HepG2 (cell line): ENCODE measurements at regions not wholly inside any gene's neighbourhood (a gene's known extent, or its start where the extent isn't known, plus 50 kb on each side); places are given as distances from the start of the nearest gene placed in this dataset.

Source experiments
- ARID5B ChIP-seq: IDR thresholded peaks from 2 replicates; pipeline ENCODE4 v1.4.0; 2020; ENCODE audit warnings: mild to moderate bottlenecking, missing genetic modification reagents
- ETS1 ChIP-seq: sonication (generic); formaldehyde crosslinking; IDR thresholded peaks from 2 replicates; pipeline ENCODE4 v1.4.0; 2020; ENCODE audit warnings: missing genetic modification reagents
- FOXA3 ChIP-seq: IDR thresholded peaks from 2 replicates; pipeline ENCODE4 v1.6.1; 2016; ENCODE audit warnings: missing genetic modification reagents, missing compliant biosample characterization
- GATAD1 ChIP-seq: IDR thresholded peaks from 2 replicates; pipeline ENCODE4 v1.6.1; 2016; ENCODE audit warnings: missing genetic modification reagents, missing compliant biosample characterization
- GPBP1L1 ChIP-seq: sonication (generic); formaldehyde crosslinking; IDR thresholded peaks from 2 replicates; pipeline ENCODE4 v1.5.0; 2020; ENCODE audit warnings: mild to moderate bottlenecking, missing genetic modification reagents
- HMG20A ChIP-seq: IDR thresholded peaks from 2 replicates; pipeline ENCODE4 v1.6.1; 2016; ENCODE audit warnings: borderline replicate concordance
- KLF16 ChIP-seq, 2 experiments: sonication (generic) in 1 of 2; formaldehyde crosslinking in 1 of 2; IDR thresholded peaks; 2 replicates each; pipeline versions ENCODE4 v1.6.1 to v1.8.0; 2016 to 2023; ENCODE audit warnings: missing genetic modification reagents in 2 of 2, missing compliant biosample characterization in 1 of 2
- MTERF4 ChIP-seq: sonication (generic); formaldehyde crosslinking; IDR thresholded peaks from 2 replicates; pipeline ENCODE4 v1.8.0; 2023; ENCODE audit warnings: mild to moderate bottlenecking, missing genetic modification reagents
- NFATC3 ChIP-seq: sonication (generic); formaldehyde crosslinking; IDR thresholded peaks from 2 replicates; pipeline ENCODE4 v1.5.1; 2020; ENCODE audit warnings: mild to moderate bottlenecking, missing genetic modification reagents
- NFE2 ChIP-seq: sonication (generic); formaldehyde crosslinking; IDR thresholded peaks from 2 replicates; pipeline ENCODE4 v1.4.0; 2020; ENCODE audit warnings: missing genetic modification reagents
- ONECUT2 ChIP-seq: sonication (generic); formaldehyde crosslinking; IDR thresholded peaks from 2 replicates; pipeline ENCODE4 v1.4.0; 2020; ENCODE audit warnings: missing genetic modification reagents
- RBFOX2 ChIP-seq: fragments of 200-400 bp; formaldehyde crosslinking; IDR thresholded peaks from 2 replicates; pipeline ENCODE4 v1.6.1; 2017; ENCODE audit warnings: low read depth, mild to moderate bottlenecking, low read length
- SAP130 ChIP-seq: IDR thresholded peaks from 2 replicates; pipeline ENCODE4 v1.6.1; 2016; ENCODE audit warnings: low read depth
- ZBTB46 ChIP-seq: sonication (generic); formaldehyde crosslinking; IDR thresholded peaks from 2 replicates; pipeline ENCODE4 v1.4.0; 2020; ENCODE audit warnings: mild to moderate bottlenecking, missing genetic modification reagents, borderline replicate concordance
- ZFP36L2 ChIP-seq: sonication (generic); formaldehyde crosslinking; IDR thresholded peaks from 2 replicates; pipeline ENCODE4 v1.4.0; 2020; ENCODE audit warnings: missing genetic modification reagents
- ZNF276 ChIP-seq: sonication (generic); formaldehyde crosslinking; IDR thresholded peaks from 2 replicates; pipeline ENCODE4 v1.4.0; 2020; ENCODE audit warnings: mild to moderate bottlenecking, low read depth, missing genetic modification reagents
- ZNF326 ChIP-seq: sonication (generic); formaldehyde crosslinking; IDR thresholded peaks from 2 replicates; pipeline ENCODE4 v1.4.0; 2020; ENCODE audit warnings: missing genetic modification reagents, borderline replicate concordance
- ZNF614 ChIP-seq: IDR thresholded peaks from 2 replicates; pipeline ENCODE4 v1.6.1; 2018; ENCODE audit warnings: missing biosample characterization, missing genetic modification reagents, inconsistent platforms, borderline replicate concordance
- ZZZ3 ChIP-seq: sonication (generic); formaldehyde crosslinking; IDR thresholded peaks from 2 replicates; pipeline ENCODE4 v1.4.0; 2020; ENCODE audit warnings: missing genetic modification reagents, mild to moderate bottlenecking, borderline replicate concordance

- TF ChIP-seq ZNF326 (CRISPR knock-in tag) = no peak
- TF ChIP-seq GATAD1 (CRISPR knock-in tag) = no peak
- no peak for TF ChIP-seq GPBP1L1
- TF ChIP-seq ZFP36L2 (CRISPR knock-in tag) = no peak
- TF ChIP-seq SAP130 (CRISPR knock-in tag) = 0 out of 2 replicates have a peak, but pooled peaks have one; percentile 23
- TF ChIP-seq RBFOX2 = no peak
- no peak for TF ChIP-seq ZNF614 (CRISPR knock-in tag)
- TF ChIP-seq ZZZ3 (CRISPR knock-in tag) = no peak
- no peak for TF ChIP-seq ETS1 (CRISPR knock-in tag)
- no peak for TF ChIP-seq NFATC3
- TF ChIP-seq ARID5B (CRISPR knock-in tag) = peak; percentile 57; the same call in 1 of the 2 replicates
- no peak for TF ChIP-seq ONECUT2
- TF ChIP-seq ZBTB46 (CRISPR knock-in tag) = no peak
- TF ChIP-seq NFE2 (CRISPR knock-in tag) = no peak
- TF ChIP-seq FOXA3 (CRISPR knock-in tag) = peak; percentile 48; the same call in 1 of the 2 replicates
- TF ChIP-seq KLF16 (CRISPR knock-in tag; IDR thresholded peaks at IDR 0.05) = no peak
- no peak for TF ChIP-seq ZNF276 (CRISPR knock-in tag)
- TF ChIP-seq MTERF4 (CRISPR knock-in tag) = no peak
- peak; percentile 55; the same call in 1 of the 2 replicates for TF ChIP-seq HMG20A (CRISPR knock-in tag)
These were observed 122.5 kb downstream of the FOXI3 start (continued) for GRCh38 chr2:88329815-88330603.
